Eye (tissue), 1 donor: ENCODE measurements at regions not wholly inside any gene's neighbourhood (a gene's known extent, or its start where the extent isn't known, plus 50 kb on each side); places are given as distances from the start of the nearest gene placed in this dataset.
"Not testable (repeated sequence)": the region's sequence is repeated elsewhere in the genome, so short reads cannot be mapped to it uniquely, and the experiment has no call there.

ENCODE experiments used
- DNase-seq: peaks from one replicate; pipeline ENCODE4 v3.0.0-alpha.2; 2015

GRCh38 chr7:82624337-82624736 is 180.8 kb upstream of the CACNA2D1 start:
- DNase-seq, result peak; percentile 8

GRCh38 chr7:82623812-82624211 is 180.2 kb upstream of the CACNA2D1 start:
- DNase-seq, result no peak

GRCh38 chr7:82617156-82617555 is 173.6 kb upstream of the CACNA2D1 start:
- DNase-seq, result no peak

- no peak for DNase-seq
Measured at GRCh38 chr7:82616059-82616728, 172.6 kb upstream of the CACNA2D1 start.

- DNase-seq, result no peak
Measured at GRCh38 chr7:82615527-82615926, 171.9 kb upstream of the CACNA2D1 start.

GRCh38 chr7:82609746-82610145 is 166.2 kb upstream of the CACNA2D1 start:
- DNase-seq, result peak; percentile 27

- peak; percentile 63 for DNase-seq
Measured at GRCh38 chr7:82605247-82605864, 161.8 kb upstream of the CACNA2D1 start.

- no peak for DNase-seq
Measured at GRCh38 chr7:82602066-82602465, 158.5 kb upstream of the CACNA2D1 start.

GRCh38 chr7:82600531-82600930 is 157.0 kb upstream of the CACNA2D1 start:
- DNase-seq, result peak; percentile 33

- DNase-seq, result peak; percentile 41
Measured at GRCh38 chr7:82599895-82600294, 156.3 kb upstream of the CACNA2D1 start.

GRCh38 chr7:82598958-82599357 is 155.4 kb upstream of the CACNA2D1 start:
- DNase-seq, result no peak

- not testable (repeated sequence) for DNase-seq
Measured at GRCh38 chr7:82595795-82596194, 152.2 kb upstream of the CACNA2D1 start.

- DNase-seq, result peak; percentile 71
Measured at GRCh38 chr7:82595176-82595575, 151.6 kb upstream of the CACNA2D1 start.

GRCh38 chr7:82594665-82595064 is 151.1 kb upstream of the CACNA2D1 start:
- DNase-seq, result peak; percentile 69

GRCh38 chr7:82593780-82594179 is 150.2 kb upstream of the CACNA2D1 start:
- DNase-seq, result peak; percentile 8

- DNase-seq, result no peak
Measured at GRCh38 chr7:82592416-82592815, 148.8 kb upstream of the CACNA2D1 start.

GRCh38 chr7:82579047-82579446 is 135.5 kb upstream of the CACNA2D1 start:
- DNase-seq, result no peak

GRCh38 chr7:82578430-82578829 is 134.9 kb upstream of the CACNA2D1 start:
- no peak for DNase-seq

- peak; percentile 96 for DNase-seq
Measured at GRCh38 chr7:82572195-82572880, 128.8 kb upstream of the CACNA2D1 start.

- DNase-seq, result not testable (repeated sequence)
Measured at GRCh38 chr7:82571047-82571446, 127.5 kb upstream of the CACNA2D1 start.

- DNase-seq, result no peak
Measured at GRCh38 chr7:82567841-82568240, 124.3 kb upstream of the CACNA2D1 start.

- DNase-seq, result no peak
Measured at GRCh38 chr7:82567356-82567755, 123.8 kb upstream of the CACNA2D1 start.

- DNase-seq, result no peak
Measured at GRCh38 chr7:82566752-82567151, 123.2 kb upstream of the CACNA2D1 start.
